Karpas-422 (cell line): ENCODE measurements at regions not wholly inside any gene's neighbourhood (a gene's known extent, or its start where the extent isn't known, plus 50 kb on each side); places are given as distances from the start of the nearest gene placed in this dataset.

Experiments used
- DNase-seq: peaks from one replicate; pipeline ENCODE4 v3.0.0-alpha.2; 2015
- H2AFZ ChIP-seq: fragments of 200-600 bp; sonication (generic); 2 replicates; pipeline ENCODE4 v1.6.1; 2014; ENCODE audit warnings: antibody characterized with exemption, low read length, mixed read lengths
- H3K27ac ChIP-seq: fragments of 200-600 bp; sonication (generic); 2 replicates; pipeline ENCODE4 v1.5.1; 2014; ENCODE audit warnings: mild to moderate bottlenecking, low read length, moderate library complexity
- H3K27me3 ChIP-seq: fragments of 200-600 bp; sonication (generic); 2 replicates; pipeline ENCODE4 v1.6.1; 2014; ENCODE audit warnings: low read length, mixed read lengths
- H3K36me3 ChIP-seq: fragments of 200-600 bp; sonication (generic); 2 replicates; pipeline ENCODE4 v1.6.1; 2014; ENCODE audit warnings: low read length, mixed read lengths; ENCODE audit not compliant: insufficient read depth
- H3K4me1 ChIP-seq: fragments of 200-600 bp; sonication (generic); 2 replicates; pipeline ENCODE4 v1.6.1; 2014; ENCODE audit warnings: mild to moderate bottlenecking, low read length, mixed read lengths
- H3K4me2 ChIP-seq: fragments of 200-600 bp; sonication (generic); 2 replicates; pipeline ENCODE4 v1.6.1; 2014; ENCODE audit warnings: low read length, low read depth, mild to moderate bottlenecking; ENCODE audit not compliant: poor library complexity, severe bottlenecking
- H3K4me3 ChIP-seq: fragments of 200-600 bp; sonication (generic); 2 replicates; pipeline ENCODE4 v1.5.1; 2014; ENCODE audit warnings: mild to moderate bottlenecking, antibody characterized with exemption, low read length, mixed read lengths
- H3K79me2 ChIP-seq: fragments of 200-600 bp; sonication (generic); 2 replicates; pipeline ENCODE4 v1.6.1; 2014; ENCODE audit warnings: mild to moderate bottlenecking, low read length, mixed read lengths
- H3K9ac ChIP-seq: fragments of 200-600 bp; sonication (generic); 2 replicates; pipeline ENCODE4 v1.6.0; 2014; ENCODE audit warnings: low read length
- H3K9me2 ChIP-seq: fragments of 200-600 bp; sonication (generic), shearing (Covaris generic); replicated peaks from 2 replicates; pipeline ENCODE4 v1.6.0; 2014; ENCODE audit warnings: mild to moderate bottlenecking, low read length, moderate library complexity; ENCODE audit not compliant: insufficient read depth
- H3K9me3 ChIP-seq: fragments of 300-700, 200-600 bp; sonication (generic); 2 replicates; pipeline ENCODE4 v1.6.1; 2014; ENCODE audit warnings: low read length, mixed read lengths
- H4K20me1 ChIP-seq: fragments of 200-600 bp; sonication (generic); 2 replicates; pipeline ENCODE4 v1.6.1; 2014; ENCODE audit warnings: mild to moderate bottlenecking, antibody characterized with exemption, low read length, low read depth; ENCODE audit not compliant: insufficient read depth

DNA sequence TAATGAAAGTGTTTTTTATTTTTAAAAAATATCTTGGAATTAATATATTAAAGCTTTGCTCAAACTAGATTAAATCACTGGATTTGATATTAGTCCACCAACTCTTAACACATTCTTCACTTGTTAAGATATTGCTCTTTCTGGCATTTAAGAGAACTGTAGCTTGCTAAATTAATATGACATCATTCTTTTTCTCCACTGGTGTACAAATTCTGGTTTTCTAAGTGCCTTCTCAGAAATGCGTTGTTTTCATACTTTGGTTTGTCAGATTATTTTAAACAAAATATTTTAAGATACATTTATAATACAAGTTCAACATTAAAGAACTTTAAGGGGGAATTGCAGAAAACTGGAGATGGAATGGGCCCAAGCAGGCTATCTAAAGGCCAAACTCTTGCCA, 87.6 kb upstream of the IFNE start:
- Histone ChIP-seq H3K4me3 (no peak overlapping the region), H3K27ac (no peak overlapping the region), H3K4me1 (no peaks in the 10 kb centered on the region), H2AFZ (no peak overlapping the region), H3K9me3 (no peaks in the 10 kb centered on the region), H3K79me2 (no peaks in the 10 kb centered on the region), H3K4me2 (no peak overlapping the region), H3K27me3 (no peaks in the 10 kb centered on the region; the same call in 1 of the 2 replicates), H3K36me3 (no peaks in the 10 kb centered on the region), H4K20me1 (no peaks in the 10 kb centered on the region), H3K9me2 (no peaks in the 10 kb centered on the region), H3K9ac (no peak overlapping the region)
- no peak for DNase-seq

DNA sequence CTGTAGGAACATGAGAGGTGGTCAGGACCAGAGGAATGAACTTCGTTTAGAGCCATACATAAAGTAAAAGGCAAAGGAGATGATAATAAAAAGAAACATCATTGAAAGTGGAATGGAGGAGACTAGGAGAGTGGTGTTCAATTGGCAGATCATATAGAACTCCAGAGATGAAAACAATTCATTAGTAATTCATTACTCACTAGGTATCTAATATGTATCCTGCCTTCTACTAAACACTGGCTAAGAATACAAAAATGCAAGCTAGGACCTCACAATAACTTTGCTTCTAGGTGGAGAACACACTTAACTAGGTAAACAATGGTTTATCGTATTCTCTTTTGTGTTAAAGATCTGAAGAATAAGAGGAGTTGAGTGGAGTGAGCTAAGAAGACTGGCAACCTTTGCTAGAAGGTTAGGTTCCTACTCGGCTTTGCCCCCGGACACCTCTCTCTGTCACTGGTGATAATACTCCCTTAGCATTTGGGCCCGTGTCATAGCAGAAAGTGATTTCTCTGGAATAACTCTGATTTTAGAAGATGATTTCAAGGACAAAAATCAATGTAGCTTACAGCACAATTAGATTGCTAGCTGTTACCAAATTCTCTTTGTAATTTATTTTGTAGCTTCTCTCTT, 88.6 kb upstream of the IFNE start:
- Histone ChIP-seq H3K9ac (no peak overlapping the region), H3K27ac (no peak overlapping the region), H4K20me1 (no peaks in the 10 kb centered on the region), H3K27me3 (no peaks in the 10 kb centered on the region; the same call in 1 of the 2 replicates), H3K36me3 (no peaks in the 10 kb centered on the region), H3K9me2 (no peaks in the 10 kb centered on the region), H2AFZ (no peak overlapping the region), H3K4me1 (no peaks in the 10 kb centered on the region), H3K79me2 (no peaks in the 10 kb centered on the region), H3K9me3 (no peaks in the 10 kb centered on the region), H3K4me2 (no peak overlapping the region), H3K4me3 (no peak overlapping the region)
- DNase-seq: no peak

DNA sequence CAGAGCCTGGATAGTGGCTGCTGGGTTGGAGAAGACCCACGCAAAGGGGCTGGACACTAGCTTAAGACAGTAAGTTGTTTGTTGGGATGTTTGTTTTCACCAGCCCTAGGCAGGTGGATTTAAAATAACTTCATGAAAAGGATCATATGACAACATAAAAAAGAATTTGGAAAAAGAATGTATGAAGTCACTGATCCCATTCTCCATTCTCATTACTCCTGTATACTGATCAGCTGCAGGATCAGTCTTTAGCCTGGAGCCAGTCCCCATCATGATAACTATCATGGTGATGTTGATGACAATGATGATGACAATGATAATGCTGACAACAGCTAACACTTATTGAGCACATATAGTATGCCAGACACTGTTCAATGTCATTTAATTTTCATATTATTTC, 92.1 kb upstream of the IFNE start:
- Histone ChIP-seq H3K4me1 (no peaks in the 10 kb centered on the region), H3K36me3 (no peaks in the 10 kb centered on the region), H3K4me3 (no peak overlapping the region), H3K79me2 (no peaks in the 10 kb centered on the region), H3K4me2 (no peak overlapping the region), H3K9me3 (no peaks in the 10 kb centered on the region), H3K27ac (no peak overlapping the region), H4K20me1 (no peaks in the 10 kb centered on the region), H3K9ac (no peak overlapping the region), H3K27me3 (no peaks in the 10 kb centered on the region; the same call in 1 of the 2 replicates), H2AFZ (no peak overlapping the region), H3K9me2 (no peaks in the 10 kb centered on the region)
- DNase-seq: no peak

DNA sequence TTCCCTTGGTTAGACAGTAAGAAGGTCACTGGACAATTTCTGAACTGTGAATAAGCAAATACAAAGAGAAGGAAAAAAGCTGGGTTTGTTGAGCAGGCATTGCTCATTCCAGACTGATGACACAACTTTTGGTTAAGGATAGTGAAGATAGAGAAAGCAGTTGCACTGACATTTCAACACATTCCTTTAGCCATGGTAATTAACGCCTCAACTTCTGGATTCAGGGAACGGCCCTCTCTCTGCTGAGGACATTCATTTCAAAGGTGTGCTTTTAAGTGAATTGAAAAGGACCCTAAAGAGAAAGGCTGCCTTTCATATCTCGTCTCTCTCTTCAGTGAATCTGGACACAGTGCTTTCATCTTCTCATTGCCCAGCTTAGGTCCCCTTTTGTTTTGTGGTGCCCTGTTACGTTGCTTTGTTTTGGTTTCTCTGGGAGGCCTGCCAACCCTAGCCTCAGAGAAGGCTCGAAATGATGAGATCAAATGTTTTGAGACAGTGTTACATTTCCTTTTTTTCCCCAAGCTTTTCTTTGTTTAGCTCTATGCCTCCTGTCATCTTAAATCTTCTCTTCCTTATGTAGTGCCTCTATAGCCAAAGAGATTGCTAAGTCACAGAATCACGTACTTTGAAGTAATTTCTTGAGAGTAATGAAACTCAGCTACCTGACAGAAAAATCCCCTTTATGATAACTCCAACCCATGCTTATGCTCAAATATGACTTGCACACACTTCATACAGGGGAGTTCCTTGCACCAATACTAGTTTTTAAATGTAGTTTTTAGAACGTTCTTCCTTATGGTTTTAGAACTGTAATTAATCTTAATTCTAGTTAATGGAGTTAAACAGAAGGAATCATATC, 94.4 kb upstream of the IFNE start:
- Histone ChIP-seq H3K9me3 (no peaks in the 10 kb centered on the region), H3K27me3 (no peaks in the 10 kb centered on the region; the same call in 1 of the 2 replicates), H3K36me3 (no peaks in the 10 kb centered on the region), H4K20me1 (no peaks in the 10 kb centered on the region), H3K9me2 (no peaks in the 10 kb centered on the region), H3K27ac (no peak overlapping the region), H3K4me3 (no peak overlapping the region), H3K4me1 (no peaks in the 10 kb centered on the region), H3K9ac (no peak overlapping the region), H3K79me2 (no peaks in the 10 kb centered on the region), H3K4me2 (no peak overlapping the region), H2AFZ (no peak overlapping the region)
- no peak for DNase-seq

DNA sequence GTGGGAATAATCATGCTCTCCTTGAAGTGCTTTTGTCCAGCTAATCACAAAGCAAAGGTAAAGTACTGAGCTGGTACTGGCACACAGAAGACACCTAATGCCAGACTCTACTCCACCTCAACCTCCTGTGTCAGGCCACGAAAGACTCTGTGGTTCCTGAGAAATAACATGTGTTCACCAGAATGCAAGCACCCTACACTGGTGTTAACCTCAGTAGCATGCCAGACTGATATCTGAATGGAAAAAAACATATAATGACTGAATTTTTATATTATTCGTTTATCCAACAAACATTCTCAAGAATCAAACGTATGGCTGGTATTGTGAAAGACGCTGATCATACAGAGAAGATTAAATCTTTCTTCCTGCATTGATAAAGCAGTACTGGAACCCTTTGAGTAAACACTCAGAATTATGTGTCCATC, 97.1 kb upstream of the IFNE start:
- no peak for DNase-seq
- Histone ChIP-seq H3K9me2 (no peaks in the 10 kb centered on the region), H3K79me2 (no peaks in the 10 kb centered on the region), H3K4me1 (no peaks in the 10 kb centered on the region), H3K9ac (no peak overlapping the region), H3K4me3 (no peak overlapping the region), H4K20me1 (no peaks in the 10 kb centered on the region), H3K27me3 (no peaks in the 10 kb centered on the region), H3K4me2 (no peak overlapping the region), H3K27ac (no peak overlapping the region), H2AFZ (no peak overlapping the region), H3K9me3 (no peaks in the 10 kb centered on the region), H3K36me3 (no peaks in the 10 kb centered on the region)

DNA sequence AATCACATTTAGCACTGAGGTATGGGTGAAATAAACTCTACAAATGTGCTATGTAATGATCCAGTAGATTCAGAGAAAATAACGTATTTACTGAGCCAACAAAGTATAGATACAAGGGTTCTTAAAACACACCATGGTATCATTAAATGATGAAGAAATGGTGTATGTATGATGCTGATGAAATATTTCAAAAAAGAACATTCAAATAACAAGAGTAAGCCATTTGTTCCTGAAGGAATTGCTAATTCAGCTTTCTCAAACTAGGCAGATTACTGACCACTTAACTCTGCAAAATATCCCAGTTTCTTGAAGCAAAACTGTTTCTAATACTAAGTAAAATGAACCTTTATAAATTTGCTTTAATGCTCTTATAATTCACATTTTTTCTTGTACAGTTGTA, 97.6 kb upstream of the IFNE start:
- H3K9me3 ChIP-seq: no peaks in the 10 kb centered on the region
- H3K4me1 ChIP-seq: no peaks in the 10 kb centered on the region
- H3K79me2 ChIP-seq: no peaks in the 10 kb centered on the region
- no peak for DNase-seq
- H3K36me3 ChIP-seq: no peaks in the 10 kb centered on the region
- no peaks in the 10 kb centered on the region for H4K20me1 ChIP-seq
- H3K9me2 ChIP-seq: no peaks in the 10 kb centered on the region
- no peak overlapping the region for H2AFZ ChIP-seq
- no peak overlapping the region for H3K4me2 ChIP-seq
- H3K27ac ChIP-seq: no peak overlapping the region
- no peaks in the 10 kb centered on the region for H3K27me3 ChIP-seq
- no peak overlapping the region for H3K4me3 ChIP-seq
- no peak overlapping the region for H3K9ac ChIP-seq

DNA sequence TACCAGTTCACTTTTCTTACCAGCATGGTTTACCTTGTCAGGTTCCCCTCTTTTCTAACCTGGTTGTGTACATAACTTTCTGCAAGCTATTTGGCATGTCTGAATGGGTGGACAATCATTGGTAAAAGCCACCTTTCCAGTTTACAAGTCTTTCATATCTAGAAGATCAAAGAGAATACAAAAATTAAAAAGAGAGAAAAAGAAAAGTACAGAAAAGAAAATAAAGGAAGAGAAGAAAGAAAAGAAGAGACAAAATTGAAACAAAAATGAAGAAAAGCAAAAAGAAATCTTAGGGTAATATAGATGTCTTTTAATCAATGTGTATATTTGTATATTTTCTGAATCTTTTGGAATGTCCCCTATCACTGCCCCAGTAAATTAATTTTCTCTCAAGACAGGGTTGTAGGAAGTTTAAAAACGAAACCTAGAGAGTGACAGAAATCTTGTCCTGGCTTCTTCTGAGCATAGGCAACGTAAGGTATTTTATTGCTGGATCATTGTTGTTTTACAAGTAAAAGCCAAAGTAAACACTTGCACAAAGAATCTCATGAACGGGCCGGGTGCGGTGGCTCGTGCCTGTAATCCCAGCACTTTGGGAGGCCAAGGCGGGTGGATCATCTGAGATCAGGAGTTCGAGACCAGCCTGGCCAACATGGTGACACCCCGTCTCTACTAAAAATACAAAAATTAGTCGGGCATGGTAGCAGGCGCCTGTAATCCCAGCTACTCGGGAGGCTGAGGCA, 98.7 kb upstream of the IFNE start:
- Histone ChIP-seq H4K20me1 (no peaks in the 10 kb centered on the region), H3K9ac (no peak overlapping the region), H3K9me3 (no peaks in the 10 kb centered on the region), H3K4me2 (no peak overlapping the region), H3K9me2 (no peaks in the 10 kb centered on the region), H2AFZ (no peak overlapping the region), H3K27ac (no peak overlapping the region), H3K36me3 (no peaks in the 10 kb centered on the region), H3K4me3 (no peak overlapping the region), H3K4me1 (no peaks in the 10 kb centered on the region), H3K79me2 (no peaks in the 10 kb centered on the region), H3K27me3 (no peaks in the 10 kb centered on the region)
- DNase-seq: no peak
